Tibial nerve (tissue), 4 donors: ENCODE measurements at regions not wholly inside any gene's neighbourhood (a gene's known extent, or its start where the extent isn't known, plus 50 kb on each side); places are given as distances from the start of the nearest gene placed in this dataset.
"Not testable (repeated sequence)": the region's sequence is repeated elsewhere in the genome, so short reads cannot be mapped to it uniquely, and the experiment has no call there.

Source experiments
- DNase-seq, 2 donors: peaks; one replicate each; pipeline ENCODE4 v3.0.0-alpha.2; 2019; ENCODE audit warnings: low spot score in 2 of 2
- H3K27ac ChIP-seq, 4 donors: fragments of 200-600 bp; sonication (generic) in 3 of 4; one replicate each; pipeline ENCODE4 v1.5.1; 2017 to 2019; ENCODE audit warnings: mild to moderate bottlenecking in 1 of 4
- H3K27me3 ChIP-seq, 2 donors: fragments of 200-600 bp; sonication (generic) in 1 of 2; one replicate each; pipeline versions ENCODE4 v1.5.1 to v1.6.0; 2017 to 2019
- H3K36me3 ChIP-seq, 3 donors: fragments of 200-600 bp; sonication (generic); one replicate each; pipeline ENCODE4 v1.5.1; 2018 to 2019
- H3K4me1 ChIP-seq, 4 donors: fragments of 200-600 bp; sonication (generic) in 3 of 4; one replicate each; pipeline ENCODE4 v1.5.1; 2017 to 2019
- H3K4me3 ChIP-seq, 4 donors: fragments of 200-600 bp; sonication (generic) in 3 of 4; one replicate each; pipeline ENCODE4 v1.5.1; 2017 to 2019; ENCODE audit warnings: mild to moderate bottlenecking in 1 of 4, moderate library complexity in 1 of 4
- H3K9me3 ChIP-seq, 4 donors: fragments of 200-600 bp; sonication (generic) in 3 of 4; one replicate each; pipeline ENCODE4 v1.5.1; 2017 to 2019
- CTCF ChIP-seq, 5 experiments: fragments of 200-600 bp in 3 of 5; fragments of 450-650 bp in 2 of 5; sonication (generic) in 3 of 5; IDR thresholded peaks; one replicate each; pipeline ENCODE4 v1.5.1; 2016 to 2019; ENCODE audit warnings: antibody characterized with exemption in 5 of 5, mild to moderate bottlenecking in 3 of 5, moderate library complexity in 2 of 5
- EP300 ChIP-seq, 2 donors: sonication (generic); formaldehyde crosslinking; IDR thresholded peaks; one replicate each; pipeline ENCODE4 v1.6.1; 2017; ENCODE audit warnings: antibody characterized with exemption in 2 of 2, mild to moderate bottlenecking in 1 of 2
- POLR2A ChIP-seq, 2 donors: fragments of 450-650 bp; IDR thresholded peaks; one replicate each; pipeline ENCODE4 v1.6.1; 2017; ENCODE audit warnings: antibody characterized with exemption in 2 of 2, mild to moderate bottlenecking in 2 of 2, moderate library complexity in 2 of 2
- WGBS, 2 donors: methylation state at CpG; one replicate each; pipeline ENCODE4 v1.1.5; 2018; 5-methylcytosine and 5-hydroxymethylcytosine counted together

GRCh38 chr6:128580224-128581110 lies 60.1 kb upstream of the PTPRK start:
- no peaks in the 10 kb centered on the region for H3K9me3 ChIP-seq
- no peaks in the 10 kb centered on the region for H3K4me1 ChIP-seq
- no peak for DNase-seq
- 95 to 96% methylated on average over 41 of the region's 41 CpGs for WGBS, 2 donors
- no peak overlapping the region for H3K4me3 ChIP-seq
- TF ChIP-seq CTCF (IDR thresholded peaks at IDR 0.05) (no peak), POLR2A (IDR thresholded peaks at IDR 0.05) (no peak), EP300 (IDR thresholded peaks at IDR 0.05) (no peak)
- H3K27ac ChIP-seq, result no peak overlapping the region
- no peaks in the 10 kb centered on the region for H3K27me3 ChIP-seq
- H3K36me3 ChIP-seq, result no peaks in the 10 kb centered on the region

GRCh38 chr6:128575254-128575653 lies 54.9 kb upstream of the PTPRK start:
- H3K9me3 ChIP-seq, H3K36me3 ChIP-seq, H3K4me3 ChIP-seq, H3K4me1 ChIP-seq, H3K27me3 ChIP-seq, DNase-seq, H3K27ac ChIP-seq: not testable (repeated sequence)
- WGBS, 2 donors, result 96 to 98% methylated on average over 5 of the region's 5 CpGs

- no peaks in the 10 kb centered on the region for H3K27me3 ChIP-seq
- no peaks in the 10 kb centered on the region for H3K36me3 ChIP-seq
- TF ChIP-seq CTCF (IDR thresholded peaks at IDR 0.05) (no peak), EP300 (IDR thresholded peaks at IDR 0.05) (no peak), POLR2A (IDR thresholded peaks at IDR 0.05) (no peak)
- no peaks in the 10 kb centered on the region for H3K9me3 ChIP-seq
- no peak overlapping the region for H3K4me3 ChIP-seq
- no peak overlapping the region for H3K27ac ChIP-seq
- H3K4me1 ChIP-seq, result peaks cover 0 to 11% (median 4%) of the 10 kb centered on the region in 4 donors
- no peak for DNase-seq
Observed at GRCh38 chr6:128574402-128574801, 54.0 kb upstream of the PTPRK start.

GRCh38 chr6:128573036-128573435 lies 52.6 kb upstream of the PTPRK start:
- no peaks in the 10 kb centered on the region for H3K9me3 ChIP-seq
- no peaks in the 10 kb centered on the region for H3K27me3 ChIP-seq
- no peaks in the 10 kb centered on the region for H3K36me3 ChIP-seq
- H3K27ac ChIP-seq, result no peak overlapping the region
- DNase-seq, result no peak
- H3K4me1 ChIP-seq, result peaks cover 0 to 11% (median 4%) of the 10 kb centered on the region in 4 donors
- H3K4me3 ChIP-seq, result no peak overlapping the region
- no peak for TF ChIP-seq POLR2A (IDR thresholded peaks at IDR 0.05)
- TF ChIP-seq EP300 (IDR thresholded peaks at IDR 0.05), result no peak
- TF ChIP-seq CTCF (IDR thresholded peaks at IDR 0.05), result no peak
- 77 to 79% methylated on average over 8 of the region's 8 CpGs for WGBS, 2 donors

- DNase-seq, result no peak
- Histone ChIP-seq H3K9me3 (no peaks in the 10 kb centered on the region), H3K36me3 (no peaks in the 10 kb centered on the region), H3K4me1 (peaks cover 0 to 11% (median 4%) of the 10 kb centered on the region in 4 donors), H3K4me3 (no peak overlapping the region), H3K27ac (no peak overlapping the region), H3K27me3 (no peaks in the 10 kb centered on the region)
- no peak for TF ChIP-seq CTCF (IDR thresholded peaks at IDR 0.05)
- WGBS, 2 donors, result 69 to 73% methylated on average over 1 of the region's 1 CpG
Observed at GRCh38 chr6:128572294-128572693, 51.9 kb upstream of the PTPRK start.
